ENCODE measurements at regions not wholly inside any gene's neighbourhood (a gene's known extent, or its start where the extent isn't known, plus 50 kb on each side); places are given as distances from the start of the nearest gene placed in this dataset.
A peak's percentile ranks its signal among the peaks of the same experiment; 100 is the strongest.

- H3K9me3 ChIP-seq (ENCODE audit: control insufficient read depth, insufficient read depth, low read length) = no peaks in the 10 kb centered on the region
- no peaks in the 10 kb centered on the region for H3K36me3 ChIP-seq (ENCODE audit: control insufficient read depth, insufficient read depth, low read length)
- no peak overlapping the region for H3K27ac ChIP-seq (ENCODE audit: low read depth, low read length)
- H3K4me3 ChIP-seq (ENCODE audit: low read depth, low read length) = no peak overlapping the region
- DNase-seq (ENCODE audit: low read depth in 4 of 6, low spot score in 6 of 6) = peak in 2 of 6 donors; percentile 1 to 37
- no peaks in the 10 kb centered on the region for H3K4me1 ChIP-seq (ENCODE audit: control insufficient read depth, insufficient read depth, low read length)
- no peaks in the 10 kb centered on the region for H3K27me3 ChIP-seq (ENCODE audit: control insufficient read depth, insufficient read depth, low read length)
- 44% methylated on average over 4 of the region's 4 CpGs for WGBS (ENCODE audit: insufficient coverage)
Measured at GRCh38 chr12:90128526-90128925, 419.9 kb upstream of the ATP2B1 start.

GRCh38 chr12:90126125-90126524 lies 417.5 kb upstream of the ATP2B1 start:
- WGBS (ENCODE audit: insufficient coverage) = 100% methylated on average over 1 of the region's 2 CpGs
- H3K36me3 ChIP-seq (ENCODE audit: control insufficient read depth, insufficient read depth, low read length) = no peaks in the 10 kb centered on the region
- no peaks in the 10 kb centered on the region for H3K4me1 ChIP-seq (ENCODE audit: control insufficient read depth, insufficient read depth, low read length)
- no peaks in the 10 kb centered on the region for H3K9me3 ChIP-seq (ENCODE audit: control insufficient read depth, insufficient read depth, low read length)
- no peaks in the 10 kb centered on the region for H3K27me3 ChIP-seq (ENCODE audit: control insufficient read depth, insufficient read depth, low read length)
- DNase-seq (ENCODE audit: low read depth in 4 of 6, low spot score in 6 of 6) = no peak
- H3K27ac ChIP-seq (ENCODE audit: low read depth, low read length) = no peak overlapping the region
- no peak overlapping the region for H3K4me3 ChIP-seq (ENCODE audit: low read depth, low read length)

- WGBS (ENCODE audit: insufficient coverage) = 69% methylated on average over 6 of the region's 7 CpGs
- Histone ChIP-seq H3K27me3 (ENCODE audit: control insufficient read depth, insufficient read depth, low read length) (no peaks in the 10 kb centered on the region), H3K9me3 (ENCODE audit: control insufficient read depth, insufficient read depth, low read length) (peaks cover 3% of the 10 kb centered on the region), H3K4me3 (ENCODE audit: low read depth, low read length) (no peak overlapping the region), H3K36me3 (ENCODE audit: control insufficient read depth, insufficient read depth, low read length) (no peaks in the 10 kb centered on the region), H3K4me1 (ENCODE audit: control insufficient read depth, insufficient read depth, low read length) (no peaks in the 10 kb centered on the region), H3K27ac (ENCODE audit: low read depth, low read length) (no peak overlapping the region)
- peak in 1 of 6 donors; percentile 36 for DNase-seq (ENCODE audit: low read depth in 4 of 6, low spot score in 6 of 6)
Measured at GRCh38 chr12:90124914-90125313, 416.3 kb upstream of the ATP2B1 start.

- Histone ChIP-seq H3K9me3 (ENCODE audit: control insufficient read depth, insufficient read depth, low read length) (peaks cover 3% of the 10 kb centered on the region), H3K27ac (ENCODE audit: low read depth, low read length) (no peak overlapping the region), H3K27me3 (ENCODE audit: control insufficient read depth, insufficient read depth, low read length) (no peaks in the 10 kb centered on the region), H3K36me3 (ENCODE audit: control insufficient read depth, insufficient read depth, low read length) (no peaks in the 10 kb centered on the region), H3K4me3 (ENCODE audit: low read depth, low read length) (no peak overlapping the region), H3K4me1 (ENCODE audit: control insufficient read depth, insufficient read depth, low read length) (no peaks in the 10 kb centered on the region)
- 100% methylated on average over 1 of the region's 2 CpGs for WGBS (ENCODE audit: insufficient coverage)
- no peak for DNase-seq (ENCODE audit: low read depth in 4 of 6, low spot score in 6 of 6)
Measured at GRCh38 chr12:90124289-90124688, 415.7 kb upstream of the ATP2B1 start.

GRCh38 chr12:90122681-90123080 lies 414.0 kb upstream of the ATP2B1 start:
- WGBS (ENCODE audit: insufficient coverage) = 85% methylated on average over 3 of the region's 3 CpGs
- Histone ChIP-seq H3K27ac (ENCODE audit: low read depth, low read length) (no peak overlapping the region), H3K4me3 (ENCODE audit: low read depth, low read length) (no peak overlapping the region), H3K4me1 (ENCODE audit: control insufficient read depth, insufficient read depth, low read length) (no peaks in the 10 kb centered on the region), H3K27me3 (ENCODE audit: control insufficient read depth, insufficient read depth, low read length) (no peaks in the 10 kb centered on the region), H3K36me3 (ENCODE audit: control insufficient read depth, insufficient read depth, low read length) (no peaks in the 10 kb centered on the region), H3K9me3 (ENCODE audit: control insufficient read depth, insufficient read depth, low read length) (peaks cover 3% of the 10 kb centered on the region)
- no peak for DNase-seq (ENCODE audit: low read depth in 4 of 6, low spot score in 6 of 6)

GRCh38 chr12:90120627-90121026 lies 412.0 kb upstream of the ATP2B1 start:
- Histone ChIP-seq H3K27me3 (ENCODE audit: control insufficient read depth, insufficient read depth, low read length) (no peaks in the 10 kb centered on the region), H3K4me3 (ENCODE audit: low read depth, low read length) (no peak overlapping the region), H3K4me1 (ENCODE audit: control insufficient read depth, insufficient read depth, low read length) (no peaks in the 10 kb centered on the region), H3K36me3 (ENCODE audit: control insufficient read depth, insufficient read depth, low read length) (no peaks in the 10 kb centered on the region), H3K9me3 (ENCODE audit: control insufficient read depth, insufficient read depth, low read length) (peaks cover 3% of the 10 kb centered on the region), H3K27ac (ENCODE audit: low read depth, low read length) (no peak overlapping the region)
- no peak for DNase-seq (ENCODE audit: low read depth in 4 of 6, low spot score in 6 of 6)

GRCh38 chr12:90112666-90113065 lies 404.0 kb upstream of the ATP2B1 start:
- Histone ChIP-seq H3K27me3 (ENCODE audit: control insufficient read depth, insufficient read depth, low read length) (no peaks in the 10 kb centered on the region), H3K4me3 (ENCODE audit: low read depth, low read length) (no peak overlapping the region), H3K9me3 (ENCODE audit: control insufficient read depth, insufficient read depth, low read length) (no peaks in the 10 kb centered on the region), H3K36me3 (ENCODE audit: control insufficient read depth, insufficient read depth, low read length) (no peaks in the 10 kb centered on the region), H3K27ac (ENCODE audit: low read depth, low read length) (no peak overlapping the region), H3K4me1 (ENCODE audit: control insufficient read depth, insufficient read depth, low read length) (no peaks in the 10 kb centered on the region)
- peak in 3 of 6 donors; percentile 25 to 86 (median 68) for DNase-seq (ENCODE audit: low read depth in 4 of 6, low spot score in 6 of 6)
- WGBS (ENCODE audit: insufficient coverage) = no CpG with 5 or more reads among the region's 1 CpG

- no peaks in the 10 kb centered on the region for H3K27me3 ChIP-seq (ENCODE audit: control insufficient read depth, insufficient read depth, low read length)
- WGBS (ENCODE audit: insufficient coverage) = 71% methylated on average over 8 of the region's 10 CpGs
- H3K9me3 ChIP-seq (ENCODE audit: control insufficient read depth, insufficient read depth, low read length) = no peaks in the 10 kb centered on the region
- DNase-seq (ENCODE audit: low read depth in 4 of 6, low spot score in 6 of 6) = peak in 3 of 6 donors; percentile 14 to 88 (median 73)
- H3K36me3 ChIP-seq (ENCODE audit: control insufficient read depth, insufficient read depth, low read length) = no peaks in the 10 kb centered on the region
- no peaks in the 10 kb centered on the region for H3K4me1 ChIP-seq (ENCODE audit: control insufficient read depth, insufficient read depth, low read length)
- no peak overlapping the region for H3K27ac ChIP-seq (ENCODE audit: low read depth, low read length)
- H3K4me3 ChIP-seq (ENCODE audit: low read depth, low read length) = no peak overlapping the region
Measured at GRCh38 chr12:90111791-90112580, 403.3 kb upstream of the ATP2B1 start.

- no peak for DNase-seq (ENCODE audit: low read depth in 4 of 6, low spot score in 6 of 6)
- no peaks in the 10 kb centered on the region for H3K9me3 ChIP-seq (ENCODE audit: control insufficient read depth, insufficient read depth, low read length)
- no peak overlapping the region for H3K4me3 ChIP-seq (ENCODE audit: low read depth, low read length)
- H3K36me3 ChIP-seq (ENCODE audit: control insufficient read depth, insufficient read depth, low read length) = no peaks in the 10 kb centered on the region
- H3K27me3 ChIP-seq (ENCODE audit: control insufficient read depth, insufficient read depth, low read length) = no peaks in the 10 kb centered on the region
- H3K27ac ChIP-seq (ENCODE audit: low read depth, low read length) = no peak overlapping the region
- no peaks in the 10 kb centered on the region for H3K4me1 ChIP-seq (ENCODE audit: control insufficient read depth, insufficient read depth, low read length)
- WGBS (ENCODE audit: insufficient coverage) = no CpG with 5 or more reads among the region's 3 CpGs
Measured at GRCh38 chr12:90106568-90106967, 397.9 kb upstream of the ATP2B1 start.

GRCh38 chr12:90102957-90103652 lies 394.5 kb upstream of the ATP2B1 start:
- peak in 2 of 6 donors; percentile 50 to 73 for DNase-seq (ENCODE audit: low read depth in 4 of 6, low spot score in 6 of 6)
- no peaks in the 10 kb centered on the region for H3K9me3 ChIP-seq (ENCODE audit: control insufficient read depth, insufficient read depth, low read length)
- no peak overlapping the region for H3K4me3 ChIP-seq (ENCODE audit: low read depth, low read length)
- no peak overlapping the region for H3K27ac ChIP-seq (ENCODE audit: low read depth, low read length)
- no peaks in the 10 kb centered on the region for H3K36me3 ChIP-seq (ENCODE audit: control insufficient read depth, insufficient read depth, low read length)
- no peaks in the 10 kb centered on the region for H3K4me1 ChIP-seq (ENCODE audit: control insufficient read depth, insufficient read depth, low read length)
- 50% methylated on average over 2 of the region's 3 CpGs for WGBS (ENCODE audit: insufficient coverage)
- H3K27me3 ChIP-seq (ENCODE audit: control insufficient read depth, insufficient read depth, low read length) = no peaks in the 10 kb centered on the region

Data from spinal cord (tissue), 9 donors.